ENCODE measurements at regions not wholly inside any gene's neighbourhood (a gene's known extent, or its start where the extent isn't known, plus 50 kb on each side); places are given as distances from the start of the nearest gene placed in this dataset.

DNA sequence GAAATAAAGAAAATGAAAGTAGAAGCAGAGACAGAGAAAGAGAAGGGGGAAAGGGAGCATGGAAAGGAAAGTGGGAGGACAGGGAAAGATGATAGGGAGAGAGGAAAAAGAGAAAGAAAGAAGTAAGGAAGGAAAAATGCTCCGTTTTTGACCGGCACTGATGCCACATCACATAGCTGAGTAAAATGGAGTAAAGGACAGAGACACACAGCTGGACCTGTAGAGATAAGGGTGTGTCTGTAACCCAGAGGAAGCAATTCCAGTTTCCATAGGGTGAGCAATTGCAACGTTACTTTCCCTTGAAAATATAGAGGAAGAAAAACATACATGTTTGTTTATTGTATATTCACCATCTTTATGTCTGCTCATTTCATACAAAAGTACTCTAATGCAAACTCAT lies 1866.9 kb upstream of the PIK3C3 start:
- no peak for DNase-seq (ENCODE audit: low read depth, low spot score)

DNA sequence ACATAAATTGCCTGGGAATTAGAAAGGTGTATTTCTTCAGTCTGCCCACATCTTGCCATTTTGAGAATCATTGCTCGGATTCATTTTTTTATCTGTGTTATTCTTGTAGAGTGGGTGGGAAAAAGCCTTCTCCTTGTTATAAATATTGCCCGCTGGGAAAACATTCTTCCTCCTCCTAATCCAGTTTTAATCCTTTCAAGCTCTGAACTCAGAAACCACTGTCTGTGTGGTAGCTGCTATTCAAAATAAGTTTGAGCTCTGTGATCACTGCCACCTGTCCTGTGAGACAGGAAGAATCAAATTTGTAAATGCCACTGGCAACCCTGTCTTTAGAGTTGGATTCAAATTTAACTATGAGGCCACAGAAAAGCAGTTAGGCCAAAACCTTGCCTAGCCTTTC lies 1875.2 kb upstream of the PIK3C3 start:
- DNase-seq (ENCODE audit: low read depth, low spot score): no peak

DNA sequence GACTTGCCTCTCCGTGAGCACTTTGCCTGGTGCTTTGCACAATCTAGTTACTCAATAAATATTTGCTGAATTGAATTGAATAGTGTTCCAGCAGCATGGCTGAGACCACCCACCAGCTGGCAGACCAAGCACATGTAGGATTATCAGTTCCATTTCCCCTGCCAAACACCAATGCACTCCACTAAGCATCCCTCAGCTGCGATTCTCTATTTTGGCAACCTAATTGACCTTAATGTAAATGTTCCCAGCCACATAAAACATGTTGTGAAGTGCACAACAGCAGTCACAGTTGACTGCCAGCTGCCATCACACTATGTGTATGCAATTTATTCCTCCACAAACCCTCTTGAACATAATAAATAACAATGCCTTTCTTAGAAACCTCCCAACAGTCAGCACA lies 1879.4 kb upstream of the PIK3C3 start:
- no peak for DNase-seq (ENCODE audit: low read depth, low spot score)

DNA sequence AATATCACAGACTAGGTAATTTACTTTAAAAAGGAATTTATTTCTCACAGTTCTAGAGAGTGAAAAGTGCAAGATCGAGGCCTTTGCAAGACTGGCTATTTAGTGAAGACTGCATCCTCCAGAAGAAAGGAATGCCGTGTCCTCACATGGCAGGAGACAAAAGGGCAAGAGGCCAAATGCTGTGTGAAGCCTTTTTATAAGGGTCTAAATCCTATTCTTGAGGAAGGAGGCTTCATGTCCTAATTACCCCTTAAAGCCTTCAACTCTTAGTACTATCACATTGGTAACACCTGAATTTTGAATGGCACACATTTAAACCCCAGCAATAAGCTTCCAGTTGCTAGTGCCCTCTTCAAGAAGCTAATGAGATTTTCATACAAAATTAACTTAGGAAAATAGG lies 1882.3 kb upstream of the PIK3C3 start:
- no peak for DNase-seq (ENCODE audit: low read depth, low spot score)

DNA sequence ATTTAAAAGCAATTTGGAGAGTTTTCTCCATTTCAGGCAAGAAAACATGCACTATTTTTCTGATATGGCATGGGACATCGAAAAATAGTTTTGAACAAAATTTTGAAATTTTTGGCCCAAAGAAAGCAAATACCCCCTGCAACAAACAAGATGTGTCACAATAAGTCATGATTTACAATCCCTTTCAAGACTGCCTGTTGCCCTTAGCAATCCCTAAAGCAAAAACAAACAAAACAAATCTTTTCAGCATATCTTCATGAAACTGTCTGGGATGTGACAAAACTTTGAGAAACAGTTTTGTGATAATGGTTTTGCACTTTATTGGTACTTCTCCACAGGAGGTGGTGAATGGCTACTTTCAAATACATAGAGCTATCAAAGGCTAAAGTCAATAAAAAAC lies 1888.7 kb upstream of the PIK3C3 start:
- no peak for DNase-seq (ENCODE audit: low read depth, low spot score)

DNA sequence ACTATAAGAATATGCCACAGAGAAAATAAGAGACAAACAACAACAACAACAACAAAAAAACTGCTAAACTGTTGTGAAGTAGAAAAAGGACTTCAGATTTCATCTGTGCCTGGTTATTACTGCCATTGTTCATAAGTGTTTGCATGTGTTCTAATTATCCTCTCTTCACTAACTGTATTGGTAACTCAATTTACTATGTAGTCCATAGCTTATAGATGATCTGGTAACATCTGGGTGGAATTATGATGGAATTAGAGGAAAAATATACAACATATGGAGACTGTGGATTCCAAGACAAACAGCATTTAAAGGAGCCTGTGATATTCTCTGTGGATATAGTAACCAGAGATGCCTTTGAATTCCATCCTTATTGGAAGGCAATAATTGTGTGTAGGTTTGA lies 1891.5 kb upstream of the PIK3C3 start:
- no peak for DNase-seq (ENCODE audit: low read depth, low spot score)

DNA sequence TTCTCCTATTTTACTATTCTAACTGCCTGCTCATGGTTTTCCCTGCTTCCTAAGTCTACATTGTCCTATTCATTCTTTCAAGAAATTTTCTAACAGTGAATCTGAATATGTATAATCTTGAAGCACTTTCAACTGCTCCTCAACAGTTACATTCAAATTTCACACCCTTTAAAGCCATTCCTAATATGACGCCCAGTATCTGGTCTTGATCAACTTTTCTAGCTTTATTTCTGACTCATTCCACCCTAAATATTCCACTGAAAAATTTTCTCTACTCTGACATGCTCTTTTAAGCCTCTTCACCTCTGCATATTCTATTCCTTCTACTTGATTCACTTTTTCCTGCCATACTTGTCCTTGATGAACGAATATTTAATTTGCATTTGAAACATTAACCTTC lies 1893.9 kb upstream of the PIK3C3 start:
- no peak for DNase-seq (ENCODE audit: low read depth, low spot score)

DNA sequence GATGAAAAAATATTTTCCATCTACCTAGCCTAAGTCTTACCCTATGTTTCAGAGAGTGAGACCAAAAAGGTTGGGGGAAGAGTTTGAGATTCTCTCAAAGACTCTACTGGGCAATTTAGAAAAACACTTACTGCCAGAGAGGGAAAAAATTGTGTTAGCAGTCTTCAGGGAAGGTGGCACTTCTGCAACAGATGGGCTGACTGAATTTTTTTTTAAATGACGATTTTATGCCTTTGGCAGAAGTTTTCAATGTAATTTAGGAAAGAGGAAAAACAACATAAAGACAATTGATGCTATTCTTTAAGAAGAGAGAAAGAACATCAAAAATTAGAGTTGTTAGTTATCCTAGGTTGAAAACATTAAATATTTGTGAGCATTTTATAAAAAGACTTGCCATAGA lies 1894.5 kb upstream of the PIK3C3 start:
- DNase-seq (ENCODE audit: low read depth, low spot score): no peak

DNA sequence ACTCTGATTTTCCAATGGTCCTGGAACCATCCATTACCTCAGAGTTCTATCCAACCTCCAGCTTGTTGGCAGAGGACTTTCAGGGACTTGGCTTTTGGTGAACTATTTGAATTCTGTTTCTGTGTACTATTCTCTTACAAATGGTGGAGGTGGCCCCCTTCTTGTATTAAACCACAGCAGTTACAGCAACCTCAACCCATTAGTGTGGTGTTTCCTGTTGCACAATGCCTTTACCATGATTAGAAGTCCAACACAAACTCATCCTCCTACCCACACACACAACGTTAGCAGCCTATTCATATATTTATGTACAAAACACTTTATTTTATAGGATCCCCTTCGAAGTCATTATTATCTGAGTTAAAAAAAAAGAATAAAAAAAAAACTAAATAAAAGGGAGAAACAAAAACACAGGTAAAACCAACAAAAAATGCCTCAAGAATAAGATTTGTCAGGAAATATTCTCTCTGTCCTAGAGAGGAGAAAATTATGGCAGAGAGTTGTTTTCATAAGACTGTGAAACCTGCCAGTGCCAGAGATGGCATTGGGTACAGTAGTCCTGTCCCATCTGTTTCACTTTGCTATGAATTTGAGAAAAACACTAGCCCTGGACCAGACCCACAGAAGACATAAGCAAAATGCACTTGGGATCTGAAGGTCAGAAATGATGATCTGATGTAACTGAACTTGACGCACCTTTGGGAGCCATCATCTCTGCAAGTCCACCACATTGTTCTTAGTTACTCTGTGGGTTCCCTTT lies 1896.0 kb upstream of the PIK3C3 start:
- no peak for DNase-seq (ENCODE audit: low read depth, low spot score)

DNA sequence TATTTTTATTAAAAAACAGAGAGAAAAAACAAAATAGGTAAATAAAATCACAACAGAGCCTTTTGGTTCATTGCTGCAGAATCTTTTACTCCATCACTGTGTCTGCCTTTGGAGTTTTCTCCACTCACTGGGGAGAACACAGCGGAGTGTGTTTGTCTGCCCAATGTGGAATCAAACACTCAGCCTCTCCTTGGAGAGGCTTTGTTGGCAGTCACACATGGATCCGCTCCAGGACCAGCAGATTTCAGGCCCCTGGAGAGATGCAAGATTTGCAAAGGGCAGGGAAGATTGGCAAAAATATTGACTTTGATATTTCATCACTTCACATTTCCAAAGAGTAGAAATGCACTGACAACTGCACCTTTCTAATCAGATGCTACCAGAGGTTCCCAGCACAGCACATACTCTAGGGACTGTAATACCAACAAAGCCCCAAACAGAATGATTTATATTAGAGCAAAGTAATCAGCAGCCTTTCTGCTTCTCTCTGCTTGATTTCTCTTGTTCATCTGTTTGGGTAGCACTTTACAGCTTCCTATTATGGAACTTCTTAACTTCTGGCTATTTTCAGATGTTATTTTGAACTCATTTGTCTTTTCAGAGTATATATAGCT lies 1898.8 kb upstream of the PIK3C3 start:
- no peak for DNase-seq (ENCODE audit: low read depth, low spot score)

DNA sequence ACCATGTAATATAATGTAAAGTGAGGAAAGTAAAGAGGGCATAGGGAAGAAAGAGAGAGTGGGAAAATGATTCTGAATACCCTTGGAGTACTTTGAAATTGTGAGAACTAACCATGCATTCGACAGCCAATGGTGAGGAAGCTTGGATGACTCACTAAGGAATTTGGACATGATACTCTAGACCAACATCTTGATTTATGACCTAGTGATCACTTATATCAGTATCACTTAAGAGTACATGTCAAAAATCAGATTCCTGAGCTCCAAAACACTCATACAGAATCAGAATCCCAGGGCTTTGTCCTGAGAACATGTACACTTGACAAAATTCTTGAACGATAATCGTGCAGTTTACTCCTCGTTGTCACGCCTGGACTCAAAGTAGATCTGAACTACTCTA lies 1899.8 kb upstream of the PIK3C3 start:
- no peak for DNase-seq (ENCODE audit: low read depth, low spot score)

DNA sequence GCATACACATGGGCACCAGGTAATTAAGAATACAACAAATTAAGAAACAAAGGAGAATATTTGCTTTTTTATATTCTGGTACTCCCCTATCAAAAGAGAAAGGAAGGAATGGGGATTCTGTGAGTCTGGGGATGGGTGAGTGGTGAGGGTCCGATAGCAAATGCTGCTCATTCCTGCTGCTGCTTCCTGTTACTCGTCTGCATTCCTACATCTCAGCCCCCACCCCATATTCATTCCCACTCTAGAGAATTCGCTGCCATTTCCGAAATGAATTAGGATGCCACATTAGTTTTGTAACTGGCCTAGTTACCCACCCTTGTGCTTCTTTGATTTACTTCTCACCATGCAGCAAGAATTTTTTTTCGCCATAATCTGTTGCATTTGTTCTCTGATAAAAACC lies 1905.3 kb upstream of the PIK3C3 start:
- DNase-seq (ENCODE audit: low read depth, low spot score): no peak

DNA sequence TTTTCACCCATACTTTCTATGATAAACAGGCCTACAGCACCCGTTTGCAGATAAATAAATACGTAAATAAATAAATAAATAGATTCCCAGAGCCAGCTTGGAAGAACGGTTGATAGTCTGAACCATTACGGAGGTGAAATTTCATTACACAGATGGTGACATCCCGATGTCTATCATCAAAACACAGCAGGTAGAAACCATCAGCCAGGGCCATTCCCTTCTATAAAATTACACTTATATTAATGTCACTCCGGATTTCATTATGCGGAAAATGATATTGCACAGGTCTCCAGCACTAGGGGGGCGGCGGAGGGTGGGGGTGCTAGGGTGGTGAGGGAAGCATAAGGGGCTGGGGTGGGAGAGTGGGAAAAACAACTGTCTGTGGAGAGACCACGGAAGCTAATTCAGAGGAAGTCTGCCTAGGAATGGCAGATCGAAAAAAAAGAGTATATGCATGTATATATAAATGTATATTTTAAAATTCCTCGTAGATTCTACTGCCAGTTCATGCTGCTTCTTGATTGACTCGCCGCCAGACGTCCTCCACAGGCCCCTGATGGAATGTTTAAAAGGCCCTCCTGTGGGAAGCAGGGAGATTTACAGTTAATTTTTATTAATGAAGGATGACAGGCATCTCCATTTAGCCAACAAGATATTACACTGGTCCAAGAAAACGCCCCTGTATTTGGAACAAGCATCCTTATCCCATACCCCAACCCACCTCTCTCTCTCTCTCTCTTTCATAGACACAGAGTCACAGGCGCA lies 1906.0 kb upstream of the PIK3C3 start:
- DNase-seq (ENCODE audit: low read depth, low spot score): no peak

DNA sequence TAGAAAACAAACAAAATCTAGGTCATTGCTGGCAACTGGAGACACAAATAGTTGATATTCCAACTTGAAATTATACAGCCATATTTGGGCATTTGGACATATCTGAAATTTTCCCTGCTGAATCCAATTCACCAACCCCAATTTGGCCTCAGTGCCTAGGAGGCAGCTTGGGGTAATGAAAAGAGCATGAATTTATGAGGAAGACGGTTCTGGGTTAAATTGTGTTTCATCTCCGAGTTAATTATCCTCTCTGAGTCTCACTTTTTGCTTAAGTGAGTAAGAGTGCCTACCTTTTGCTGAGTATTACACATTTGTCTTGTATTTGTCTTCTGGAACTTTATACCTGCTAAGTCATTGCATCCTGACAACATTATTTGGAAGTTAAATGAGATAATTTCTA lies 1906.8 kb upstream of the PIK3C3 start:
- DNase-seq (ENCODE audit: low read depth, low spot score): no peak

DNA sequence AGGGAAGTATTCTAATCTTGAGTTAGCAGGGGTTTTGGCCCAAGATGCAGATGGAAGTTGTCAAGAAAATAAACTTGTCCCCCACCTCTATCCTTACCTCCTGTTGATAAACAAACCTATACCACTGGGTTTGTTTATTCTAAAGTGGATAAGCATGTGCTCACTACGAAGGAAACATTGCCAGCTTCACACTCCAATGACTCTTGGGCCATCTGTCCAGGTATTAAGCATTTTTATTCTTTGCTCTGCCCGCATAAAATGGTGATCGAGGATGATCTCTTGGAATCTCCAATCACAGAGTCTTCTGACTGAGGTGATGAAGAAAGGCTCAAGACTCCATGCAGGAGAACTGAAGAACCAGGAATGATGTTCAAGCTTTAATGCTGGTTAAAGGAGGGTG lies 1908.4 kb upstream of the PIK3C3 start:
- DNase-seq (ENCODE audit: low read depth, low spot score): no peak

DNA sequence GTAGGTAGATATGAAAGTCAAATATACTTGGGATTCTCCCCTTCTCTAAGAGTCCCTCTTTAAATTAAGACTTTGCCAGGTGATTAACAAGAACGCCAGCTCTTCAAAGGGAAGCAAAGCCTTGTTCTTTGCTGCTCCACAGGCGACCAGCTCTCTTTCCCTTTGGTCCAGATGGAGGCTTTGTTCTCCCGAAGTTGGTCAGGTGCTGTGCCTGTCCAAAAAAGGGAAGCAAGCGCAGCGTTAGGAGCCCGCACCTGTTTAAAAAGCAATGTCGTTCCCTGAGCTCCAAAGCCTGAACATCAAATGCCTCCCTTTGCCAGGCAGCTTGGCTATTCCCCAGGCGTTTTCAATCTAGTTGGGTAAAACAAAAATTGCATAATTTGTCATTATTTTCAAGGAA lies 1913.1 kb upstream of the PIK3C3 start:
- no peak for DNase-seq (ENCODE audit: low read depth, low spot score)

DNA sequence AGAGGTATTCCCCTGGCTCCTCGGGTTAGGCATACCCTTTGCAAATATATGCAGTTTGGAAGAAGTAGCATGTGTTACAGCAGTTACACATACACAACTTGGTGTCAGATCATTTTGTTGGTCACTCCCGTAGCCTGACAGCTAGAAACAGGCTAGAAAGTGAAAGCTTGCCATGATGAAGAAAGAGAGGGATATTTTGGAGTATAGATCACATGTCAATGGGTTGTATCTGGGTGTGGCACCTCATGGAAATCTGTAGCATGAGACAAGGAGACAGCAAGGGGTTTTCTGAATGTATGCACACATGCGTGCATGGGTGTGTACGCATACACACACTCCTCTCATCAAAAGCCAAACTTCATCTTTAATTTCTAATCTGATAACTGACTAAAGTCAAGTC lies 1914.5 kb upstream of the PIK3C3 start:
- DNase-seq (ENCODE audit: low read depth, low spot score): no peak

DNA sequence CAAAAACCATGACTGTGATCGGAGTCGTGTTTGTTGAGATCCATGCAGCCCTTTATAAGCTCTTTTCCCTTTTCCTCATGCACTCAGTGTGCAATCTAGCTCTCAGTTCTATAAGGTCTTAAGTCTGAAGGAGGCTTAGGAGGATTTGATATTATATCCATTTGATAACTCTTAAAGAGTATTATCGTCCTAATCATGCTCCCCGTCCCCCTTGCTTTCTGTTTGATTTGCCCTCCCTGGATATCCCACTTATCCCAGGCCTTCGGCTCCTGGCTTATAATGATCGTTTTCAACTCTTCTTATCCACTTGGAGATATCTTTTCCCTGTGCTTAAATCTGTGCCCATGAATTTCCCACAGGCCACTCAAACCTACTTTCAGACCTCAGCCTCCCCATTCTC lies 1917.7 kb upstream of the PIK3C3 start:
- no peak for DNase-seq (ENCODE audit: low read depth, low spot score)

DNA sequence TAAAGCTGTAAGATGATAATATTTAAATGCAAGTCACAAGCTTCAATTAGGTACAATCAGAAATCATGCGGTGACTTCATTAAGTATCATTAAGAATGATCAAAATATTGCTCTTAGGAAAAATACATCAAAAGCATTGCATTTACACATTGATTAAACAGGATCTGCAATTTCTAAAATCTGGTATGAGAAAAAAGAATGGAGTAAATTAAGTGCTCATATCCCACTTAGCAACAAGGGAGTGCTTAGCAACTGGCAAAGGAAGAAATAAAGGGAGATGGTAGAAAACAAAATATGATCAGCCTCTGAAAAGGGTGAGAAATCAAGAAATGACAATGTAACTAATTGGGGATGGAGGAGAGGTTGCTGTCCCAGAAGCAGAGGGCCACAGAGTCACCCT lies 1918.2 kb upstream of the PIK3C3 start:
- DNase-seq (ENCODE audit: low read depth, low spot score): no peak

DNA sequence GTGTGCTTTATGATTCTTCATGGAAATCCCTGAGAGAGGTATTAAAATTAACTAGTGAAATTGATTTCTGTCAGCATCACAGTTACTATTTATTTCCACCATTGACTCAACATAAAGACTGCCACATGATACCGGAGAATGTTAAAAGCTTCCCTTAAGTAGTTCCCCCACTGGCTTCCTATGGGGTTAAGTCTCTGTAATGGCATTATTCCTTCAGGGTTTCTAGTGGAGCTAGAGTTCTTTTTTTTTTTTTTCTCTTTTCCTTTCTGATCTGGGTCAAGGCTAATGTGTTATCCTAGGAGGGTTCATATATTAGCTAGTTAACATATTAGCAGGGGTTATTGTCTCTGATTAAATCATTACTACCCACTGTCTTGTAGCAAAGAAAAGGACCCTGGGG lies 1919.1 kb upstream of the PIK3C3 start:
- DNase-seq (ENCODE audit: low read depth, low spot score): no peak

DNA sequence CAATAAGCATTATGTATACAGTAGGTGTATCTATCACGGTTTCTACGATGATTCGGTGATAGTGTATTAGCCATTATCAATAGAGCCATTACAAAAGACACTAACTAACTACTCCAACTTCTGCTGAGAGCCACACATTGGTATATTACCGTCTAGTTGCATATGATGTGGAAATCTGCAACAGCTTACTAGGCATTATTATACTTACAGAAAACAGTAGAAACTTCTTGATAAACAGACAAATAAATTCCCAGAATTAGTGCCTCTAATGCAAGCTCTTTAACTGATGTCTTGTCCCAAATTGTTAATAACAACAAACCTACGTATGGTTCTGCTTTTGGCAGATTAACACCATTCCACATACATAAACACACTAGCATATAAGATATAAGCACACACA lies 1923.0 kb upstream of the PIK3C3 start:
- DNase-seq (ENCODE audit: low read depth, low spot score): no peak

DNA sequence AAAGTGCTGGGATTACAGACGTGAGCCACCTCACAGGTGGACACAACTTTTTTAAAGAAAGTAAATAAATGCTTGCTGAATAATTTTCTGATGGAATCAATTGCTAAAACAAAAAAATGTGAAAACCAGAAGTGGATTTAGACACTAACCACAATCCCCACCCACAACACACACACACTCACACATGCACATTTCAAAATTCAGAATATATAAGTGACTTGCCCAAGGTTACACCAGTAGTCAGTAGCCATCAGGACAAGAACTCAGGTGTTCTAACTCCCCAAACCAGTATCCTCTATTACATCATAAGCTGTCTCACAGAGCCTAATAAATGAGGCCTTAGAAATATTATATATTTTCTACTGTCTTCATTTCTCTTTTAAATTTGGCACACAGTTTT lies 1923.6 kb upstream of the PIK3C3 start:
- DNase-seq (ENCODE audit: low read depth, low spot score): no peak

DNA sequence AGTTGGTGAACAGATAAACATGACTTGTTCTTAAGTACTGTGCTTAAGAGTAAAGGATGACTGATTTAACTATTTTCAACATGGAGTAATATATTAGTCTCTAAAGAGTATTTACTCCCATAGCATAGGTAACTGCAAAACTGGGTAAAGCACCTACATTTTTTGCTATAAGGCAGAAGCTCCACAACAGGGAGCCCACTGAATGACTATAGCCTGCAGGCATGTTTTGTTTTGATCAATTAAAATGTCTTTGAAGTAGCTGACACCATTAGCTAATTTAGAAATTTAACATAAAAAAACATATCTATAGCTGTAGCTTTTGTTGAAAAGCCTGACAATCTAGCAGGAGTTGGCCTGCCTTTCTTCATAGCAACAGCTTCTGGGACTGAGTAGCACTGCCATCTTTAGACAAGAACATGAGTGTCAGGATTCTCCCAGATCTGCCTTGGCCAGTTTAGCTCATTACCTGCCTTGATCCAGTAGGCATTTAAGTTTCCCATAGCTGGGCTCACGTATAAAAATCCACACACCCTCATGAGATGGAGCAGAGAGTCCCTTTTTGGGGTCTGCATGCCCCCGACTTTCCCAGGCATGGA lies 1935.1 kb upstream of the PIK3C3 start:
- DNase-seq (ENCODE audit: low read depth, low spot score): no peak
